SU-DHL-6 (cell line): ENCODE measurements at regions not wholly inside any gene's neighbourhood (a gene's known extent, or its start where the extent isn't known, plus 50 kb on each side); places are given as distances from the start of the nearest gene placed in this dataset.

ENCODE experiments used
- EZH2phosphoT487 ChIP-seq: fragments of 200-600 bp; sonication (generic), shearing (Covaris generic); conservative IDR thresholded peaks from 2 replicates; pipeline ENCODE4 v1.6.1; 2018; ENCODE audit warnings: mild to moderate bottlenecking, antibody characterized with exemption, low read length, moderate library complexity, mixed read lengths
- TF ChIP-seq, protein P1 (sequence below): fragments of 200-600 bp; sonication (generic); IDR thresholded peaks from one replicate; pipeline ENCODE4 v1.5.1; 2017; ENCODE audit warnings: antibody characterized with exemption, mild to moderate bottlenecking, low read length, moderate library complexity; ENCODE audit not compliant: insufficient read depth, poor library complexity, severe bottlenecking

DNA sequence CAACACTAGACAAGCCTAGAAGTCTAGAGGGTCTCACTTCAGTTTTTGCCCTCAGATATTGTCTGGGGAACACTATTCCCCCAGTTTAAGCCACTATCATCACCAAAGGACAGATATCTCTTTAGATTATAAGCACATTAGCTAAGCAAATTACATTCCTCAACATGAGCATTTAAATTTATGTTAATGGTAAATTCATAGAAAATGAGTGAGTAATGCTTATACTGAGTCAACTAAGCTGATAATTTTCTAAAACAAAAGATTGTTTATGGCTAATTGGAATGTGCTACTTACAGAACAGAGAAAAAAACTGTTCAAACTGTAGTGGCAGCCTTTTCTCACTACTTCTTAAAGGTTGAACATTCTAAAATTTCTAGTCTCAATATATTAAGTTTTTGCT is 290.2 kb downstream of the SLITRK1 start:
- no peak for TF ChIP-seq EZH2phosphoT487
- TF ChIP-seq, protein P1, sequence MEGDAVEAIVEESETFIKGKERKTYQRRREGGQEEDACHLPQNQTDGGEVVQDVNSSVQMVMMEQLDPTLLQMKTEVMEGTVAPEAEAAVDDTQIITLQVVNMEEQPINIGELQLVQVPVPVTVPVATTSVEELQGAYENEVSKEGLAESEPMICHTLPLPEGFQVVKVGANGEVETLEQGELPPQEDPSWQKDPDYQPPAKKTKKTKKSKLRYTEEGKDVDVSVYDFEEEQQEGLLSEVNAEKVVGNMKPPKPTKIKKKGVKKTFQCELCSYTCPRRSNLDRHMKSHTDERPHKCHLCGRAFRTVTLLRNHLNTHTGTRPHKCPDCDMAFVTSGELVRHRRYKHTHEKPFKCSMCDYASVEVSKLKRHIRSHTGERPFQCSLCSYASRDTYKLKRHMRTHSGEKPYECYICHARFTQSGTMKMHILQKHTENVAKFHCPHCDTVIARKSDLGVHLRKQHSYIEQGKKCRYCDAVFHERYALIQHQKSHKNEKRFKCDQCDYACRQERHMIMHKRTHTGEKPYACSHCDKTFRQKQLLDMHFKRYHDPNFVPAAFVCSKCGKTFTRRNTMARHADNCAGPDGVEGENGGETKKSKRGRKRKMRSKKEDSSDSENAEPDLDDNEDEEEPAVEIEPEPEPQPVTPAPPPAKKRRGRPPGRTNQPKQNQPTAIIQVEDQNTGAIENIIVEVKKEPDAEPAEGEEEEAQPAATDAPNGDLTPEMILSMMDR, result no peak
